ENCODE measurements at regions not wholly inside any gene's neighbourhood (a gene's known extent, or its start where the extent isn't known, plus 50 kb on each side); places are given as distances from the start of the nearest gene placed in this dataset.

DNA sequence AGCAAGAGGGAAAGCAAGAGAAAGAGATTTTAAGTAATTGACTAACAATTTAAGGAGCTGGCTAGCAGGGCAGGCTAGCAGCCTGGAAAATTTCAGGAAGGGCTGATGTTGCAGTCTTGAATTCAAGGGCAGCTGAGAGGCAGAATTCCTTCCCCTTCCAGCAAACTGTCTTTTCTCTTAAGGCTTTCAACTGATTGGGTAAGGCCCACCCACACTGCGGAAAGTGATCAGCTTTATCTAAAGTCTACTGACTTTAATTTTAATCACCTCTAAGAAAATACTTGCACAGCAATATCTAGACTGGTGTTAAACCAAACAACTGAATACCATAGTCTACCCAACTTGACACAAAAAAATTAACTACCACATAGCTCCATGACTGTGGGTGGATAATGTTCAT is 303.9 kb downstream of the FZD1 start:
- TF ChIP-seq, protein P1, sequence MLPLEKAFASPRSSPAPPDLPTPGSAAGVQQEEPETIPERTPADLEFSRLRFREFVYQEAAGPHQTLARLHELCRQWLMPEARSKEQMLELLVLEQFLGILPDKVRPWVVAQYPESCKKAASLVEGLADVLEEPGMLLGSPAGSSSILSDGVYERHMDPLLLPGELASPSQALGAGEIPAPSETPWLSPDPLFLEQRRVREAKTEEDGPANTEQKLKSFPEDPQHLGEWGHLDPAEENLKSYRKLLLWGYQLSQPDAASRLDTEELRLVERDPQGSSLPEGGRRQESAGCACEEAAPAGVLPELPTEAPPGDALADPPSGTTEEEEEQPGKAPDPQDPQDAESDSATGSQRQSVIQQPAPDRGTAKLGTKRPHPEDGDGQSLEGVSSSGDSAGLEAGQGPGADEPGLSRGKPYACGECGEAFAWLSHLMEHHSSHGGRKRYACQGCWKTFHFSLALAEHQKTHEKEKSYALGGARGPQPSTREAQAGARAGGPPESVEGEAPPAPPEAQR (tag by site-specific recombination; IDR thresholded peaks at IDR 0.05), result no peak
- TF ChIP-seq ZBTB7A (tag by site-specific recombination; IDR thresholded peaks at IDR 0.05; ENCODE audit: low read depth), result no peak
- TF ChIP-seq, protein P2, sequence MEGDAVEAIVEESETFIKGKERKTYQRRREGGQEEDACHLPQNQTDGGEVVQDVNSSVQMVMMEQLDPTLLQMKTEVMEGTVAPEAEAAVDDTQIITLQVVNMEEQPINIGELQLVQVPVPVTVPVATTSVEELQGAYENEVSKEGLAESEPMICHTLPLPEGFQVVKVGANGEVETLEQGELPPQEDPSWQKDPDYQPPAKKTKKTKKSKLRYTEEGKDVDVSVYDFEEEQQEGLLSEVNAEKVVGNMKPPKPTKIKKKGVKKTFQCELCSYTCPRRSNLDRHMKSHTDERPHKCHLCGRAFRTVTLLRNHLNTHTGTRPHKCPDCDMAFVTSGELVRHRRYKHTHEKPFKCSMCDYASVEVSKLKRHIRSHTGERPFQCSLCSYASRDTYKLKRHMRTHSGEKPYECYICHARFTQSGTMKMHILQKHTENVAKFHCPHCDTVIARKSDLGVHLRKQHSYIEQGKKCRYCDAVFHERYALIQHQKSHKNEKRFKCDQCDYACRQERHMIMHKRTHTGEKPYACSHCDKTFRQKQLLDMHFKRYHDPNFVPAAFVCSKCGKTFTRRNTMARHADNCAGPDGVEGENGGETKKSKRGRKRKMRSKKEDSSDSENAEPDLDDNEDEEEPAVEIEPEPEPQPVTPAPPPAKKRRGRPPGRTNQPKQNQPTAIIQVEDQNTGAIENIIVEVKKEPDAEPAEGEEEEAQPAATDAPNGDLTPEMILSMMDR (tag by site-specific recombination; IDR thresholded peaks at IDR 0.05), result no peak
- TF ChIP-seq ZNF423 (tag by site-specific recombination; IDR thresholded peaks at IDR 0.05), result no peak
- no peak for TF ChIP-seq YY1 (tag by site-specific recombination; IDR thresholded peaks at IDR 0.05)
- TF ChIP-seq ZNF768 (tag by site-specific recombination; IDR thresholded peaks at IDR 0.05), result no peak
- TF ChIP-seq ZFHX2 (tag by site-specific recombination; conservative IDR thresholded peaks at IDR 0.05), result no peak
- no peak for TF ChIP-seq BCL11A (tag by site-specific recombination; IDR thresholded peaks at IDR 0.05; ENCODE audit: low read depth)
- no peak for TF ChIP-seq ZNF354C (tag by site-specific recombination; IDR thresholded peaks at IDR 0.05; ENCODE audit: borderline replicate concordance, low read depth)
- no peak for TF ChIP-seq ZNF501 (tag by site-specific recombination; IDR thresholded peaks at IDR 0.05)
- no peak for TF ChIP-seq ZNF274 (IDR thresholded peaks at IDR 0.05; ENCODE audit: low read length)
- no peak for TF ChIP-seq ZNF274 (tag by site-specific recombination; IDR thresholded peaks at IDR 0.05; ENCODE audit: borderline replicate concordance)
- no peak for TF ChIP-seq IKZF3 (tag by site-specific recombination; IDR thresholded peaks at IDR 0.05)
- no peak for TF ChIP-seq RBAK (tag by site-specific recombination; IDR thresholded peaks at IDR 0.05)
